ENCODE measurements at regions not wholly inside any gene's neighbourhood (a gene's known extent, or its start where the extent isn't known, plus 50 kb on each side); places are given as distances from the start of the nearest gene placed in this dataset.
"Not testable (repeated sequence)": the region's sequence is repeated elsewhere in the genome, so short reads cannot be mapped to it uniquely, and the experiment has no call there.

- not testable (repeated sequence) for DNase-seq
These were observed 218.5 kb upstream of the ATP6AP2 start for GRCh38 chrX:40362291-40362690.

- DNase-seq = no peak
These were observed 220.2 kb upstream of the ATP6AP2 start for GRCh38 chrX:40360557-40360956.

GRCh38 chrX:40359593-40359992, 221.2 kb upstream of the ATP6AP2 start:
- no peak for DNase-seq

GRCh38 chrX:40358994-40359393, 221.8 kb upstream of the ATP6AP2 start:
- no peak for DNase-seq

GRCh38 chrX:40349251-40349650, 231.5 kb upstream of the ATP6AP2 start:
- no peak for DNase-seq

- DNase-seq = no peak
These were observed 234.4 kb upstream of the ATP6AP2 start for GRCh38 chrX:40346379-40346778.

GRCh38 chrX:40343319-40343718, 237.5 kb upstream of the ATP6AP2 start:
- DNase-seq = no peak

- DNase-seq = no peak
These were observed 240.7 kb upstream of the ATP6AP2 start for GRCh38 chrX:40340116-40340515.

GRCh38 chrX:40333344-40333743, 235.6 kb upstream of the BCOR start:
- no peak for DNase-seq

- no peak for DNase-seq
These were observed 234.0 kb upstream of the BCOR start for GRCh38 chrX:40331762-40332161.

GRCh38 chrX:40331353-40331752, 233.6 kb upstream of the BCOR start:
- DNase-seq = no peak

GRCh38 chrX:40329616-40330015, 231.9 kb upstream of the BCOR start:
- no peak for DNase-seq

GRCh38 chrX:40327085-40327484, 229.3 kb upstream of the BCOR start:
- no peak for DNase-seq

GRCh38 chrX:40326186-40326965, 228.6 kb upstream of the BCOR start:
- no peak for DNase-seq

- no peak for DNase-seq
These were observed 227.4 kb upstream of the BCOR start for GRCh38 chrX:40325161-40325560.

GRCh38 chrX:40323977-40324376, 226.2 kb upstream of the BCOR start:
- no peak for DNase-seq

GRCh38 chrX:40320819-40321218, 223.1 kb upstream of the BCOR start:
- no peak for DNase-seq

GRCh38 chrX:40318801-40319200, 221.0 kb upstream of the BCOR start:
- DNase-seq = no peak

GRCh38 chrX:40318076-40318475, 220.3 kb upstream of the BCOR start:
- DNase-seq = no peak

GRCh38 chrX:40316502-40316901, 218.7 kb upstream of the BCOR start:
- DNase-seq = no peak

GRCh38 chrX:40314070-40314469, 216.3 kb upstream of the BCOR start:
- no peak for DNase-seq

- DNase-seq = no peak
These were observed 215.5 kb upstream of the BCOR start for GRCh38 chrX:40313269-40313668.

- DNase-seq = no peak
These were observed 212.7 kb upstream of the BCOR start for GRCh38 chrX:40310447-40310846.

- no peak for DNase-seq
These were observed 212.3 kb upstream of the BCOR start for GRCh38 chrX:40310016-40310415.

- no peak for DNase-seq
These were observed 210.1 kb upstream of the BCOR start for GRCh38 chrX:40307871-40308270.
